B cell (primary cell): ENCODE measurements at regions not wholly inside any gene's neighbourhood (a gene's known extent, or its start where the extent isn't known, plus 50 kb on each side); places are given as distances from the start of the nearest gene placed in this dataset.

Experiments used
- ATAC-seq: fragments of 200-7000 bp; cut with Tn5 transposase; one replicate; pipeline ENCODE4 v1.10.0; 2021; ENCODE audit warnings: low read depth, mild to moderate bottlenecking, moderate number of reproducible peaks, moderate library complexity
- CTCF ChIA-PET: fragments of 350-600 bp; sonication (Branson Sonifier 250); formaldehyde crosslinking; loops from one replicate; lab custom pipeline; 2021; ENCODE audit warnings: antibody characterized with exemption, inconsistent platforms; lab: Charles Lee
- POLR2A ChIA-PET: fragments of 350-600 bp; sonication (Branson Sonifier 250); formaldehyde crosslinking; loops from one replicate; lab custom pipeline; 2021; ENCODE audit warnings: antibody characterized with exemption; lab: Charles Lee
- DNase-seq: peaks from one replicate; pipeline ENCODE4 v3.0.0; 2013
- H2AFZ ChIP-seq: 2 replicates; pipeline ENCODE4 v1.6.1; 2012; ENCODE audit warnings: mild to moderate bottlenecking, low read depth, low read length; ENCODE audit not compliant: insufficient read depth, poor library complexity, severe bottlenecking
- H3K27ac ChIP-seq, 2 donors: 1 replicate in 1 of 2; 2 replicates in 1 of 2; pipeline ENCODE4 v1.5.1; 2012 to 2013; ENCODE audit warnings: low read length in 2 of 2, mild to moderate bottlenecking in 2 of 2, moderate library complexity in 1 of 2
- H3K27me3 ChIP-seq, 4 experiments: fragments of 200-600 bp in 1 of 4; sonication (generic) in 1 of 4; replicated peaks in 1 of 4; 1 replicate in 2 of 4; 2 replicates in 2 of 4; pipeline versions ENCODE4 v1.6.1 to v1.7.0; 2013 to 2016; ENCODE audit warnings: low read length in 3 of 4, mild to moderate bottlenecking in 2 of 4, mixed read lengths in 1 of 4, moderate library complexity in 1 of 4; ENCODE audit not compliant: insufficient read depth in 4 of 4, control insufficient read depth in 3 of 4; ENCODE audit errors: control extremely low read depth in 1 of 4
- H3K36me3 ChIP-seq, 2 experiments: replicated peaks in 1 of 2; 1 replicate in 1 of 2; 2 replicates in 1 of 2; pipeline versions ENCODE4 v1.6.1 to v1.7.1; 2013; ENCODE audit warnings: low read length in 1 of 2; ENCODE audit not compliant: insufficient read depth in 2 of 2, control insufficient read depth in 1 of 2; ENCODE audit errors: control extremely low read depth in 1 of 2, extremely low read depth in 1 of 2
- H3K4me1 ChIP-seq, 2 donors: fragments of 200-600 bp in 1 of 2; sonication (generic) in 1 of 2; 1 replicate in 1 of 2; 2 replicates in 1 of 2; pipeline versions ENCODE4 v1.5.1 to v1.6.1; 2013 to 2017; ENCODE audit warnings: low read length in 2 of 2; ENCODE audit not compliant: control insufficient read depth in 2 of 2, insufficient read depth in 2 of 2
- H3K4me2 ChIP-seq: replicated peaks from 2 replicates; pipeline ENCODE3; 2012; ENCODE audit warnings: mild to moderate bottlenecking, low read depth, low read length; ENCODE audit not compliant: poor library complexity, severe bottlenecking
- H3K4me3 ChIP-seq, 5 experiments: fragments of 200-600 bp in 1 of 5; sonication (generic) in 1 of 5; 1 replicate in 3 of 5; 2 replicates in 2 of 5; pipeline versions ENCODE4 v1.5.1 to v1.7.0; 2011 to 2016; ENCODE audit warnings: low read length in 4 of 5, mild to moderate bottlenecking in 4 of 5, low read depth in 2 of 5, control low read depth in 1 of 5, moderate library complexity in 1 of 5; ENCODE audit not compliant: insufficient read depth in 1 of 5; ENCODE audit errors: control extremely low read depth in 1 of 5, extremely low read depth in 1 of 5
- H3K79me2 ChIP-seq: fragments of 200-600 bp; sonication (generic); one replicate; pipeline ENCODE4 v1.6.0; 2016; ENCODE audit warnings: low read length; ENCODE audit not compliant: control insufficient read depth, insufficient read depth
- H3K9ac ChIP-seq: fragments of 200-600 bp; sonication (generic); 2 replicates; pipeline ENCODE4 v1.6.1; 2017; ENCODE audit warnings: mild to moderate bottlenecking, low read length, moderate library complexity
- H3K9me3 ChIP-seq, 3 donors: one replicate each; pipeline versions ENCODE4 v1.6.1 to v1.7.1; 2013; ENCODE audit warnings: low read length in 2 of 3; ENCODE audit not compliant: control insufficient read depth in 2 of 3, insufficient read depth in 1 of 3; ENCODE audit errors: control extremely low read depth in 1 of 3
- H4K20me1 ChIP-seq: 2 replicates; pipeline ENCODE4 v1.6.0; 2012; ENCODE audit warnings: mild to moderate bottlenecking, low read length; ENCODE audit not compliant: insufficient read depth, control insufficient read depth, poor library complexity, severe bottlenecking
- H3K27ac Mint-ChIP-seq: one replicate; pipeline ENCODE4 v1.8.0; 2021; ENCODE audit warnings: mixed read lengths
- H3K27me3 Mint-ChIP-seq: one replicate; pipeline ENCODE4 v1.8.0; 2021; ENCODE audit warnings: mixed read lengths
- H3K4me1 Mint-ChIP-seq: one replicate; pipeline ENCODE4 v1.8.0; 2021; ENCODE audit warnings: mixed read lengths
- H3K4me3 Mint-ChIP-seq: one replicate; pipeline ENCODE4 v1.8.0; 2021; ENCODE audit warnings: mixed read lengths
- H3K9me3 Mint-ChIP-seq: one replicate; pipeline ENCODE4 v1.8.0; 2022; ENCODE audit warnings: mixed read lengths; ENCODE audit not compliant: insufficient read depth
- CTCF ChIP-seq: fragments of 200-600 bp; IDR thresholded peaks from one replicate; pipeline ENCODE4 v1.8.0; 2022; ENCODE audit warnings: antibody characterized with exemption, mild to moderate bottlenecking
- EZH2 ChIP-seq: IDR thresholded peaks from 2 replicates; pipeline ENCODE4 v1.6.1; 2012; ENCODE audit warnings: borderline replicate concordance, low read depth, mild to moderate bottlenecking, moderate library complexity, low read length; ENCODE audit not compliant: insufficient read depth, poor library complexity, severe bottlenecking
- WGBS: methylation state at CpG from one replicate; pipeline ENCODE4 v1.1.5; 2013; ENCODE audit warnings: missing lambda C conversion rate; ENCODE audit not compliant: insufficient coverage; 5-methylcytosine and 5-hydroxymethylcytosine counted together
- intact Hi-C: fragments of 100-400 bp; cut with micrococcal nuclease; formaldehyde crosslinking; loops from one replicate; pipeline ENCODE4 v1.10.0; 2022

- no peak overlapping the region for H3K27ac Mint-ChIP-seq
- Histone ChIP-seq H2AFZ (no peak overlapping the region), H3K4me3 (no peak overlapping the region), H3K79me2 (no peaks in the 10 kb centered on the region), H3K4me2 (no peak overlapping the region), H3K27ac (no peak overlapping the region), H3K9me3 (peaks cover 0 to 11% (median 0%) of the 10 kb centered on the region in 3 donors), H4K20me1 (no peaks in the 10 kb centered on the region), H3K36me3 (no peaks in the 10 kb centered on the region), H3K4me1 (no peaks in the 10 kb centered on the region), H3K27me3 (no peaks in the 10 kb centered on the region), H3K9ac (no peak overlapping the region)
- intact Hi-C loops, result no loop called here
- no peaks in the 10 kb centered on the region for H3K27me3 Mint-ChIP-seq
- H3K4me1 Mint-ChIP-seq, result no peaks in the 10 kb centered on the region
- H3K4me3 Mint-ChIP-seq, result no peak overlapping the region
- 92% methylated on average over 19 of the region's 21 CpGs for WGBS
- ChIA-PET CTCF (no interaction called here), POLR2A (no interaction called here)
- no peaks in the 10 kb centered on the region for H3K9me3 Mint-ChIP-seq
- ATAC-seq (no peak), DNase-seq (no peak)
- TF ChIP-seq EZH2 (no peak), CTCF (no peak)
Measured at GRCh38 chr5:28483327-28484025, 1445.1 kb upstream of the CDH9 start.

- WGBS, result 100% methylated on average over 1 of the region's 4 CpGs
- H3K9ac ChIP-seq, result no peak overlapping the region
- Mint-ChIP-seq H3K27me3 (no peaks in the 10 kb centered on the region), H3K9me3 (peaks cover 3% of the 10 kb centered on the region), H3K4me3 (no peak overlapping the region), H3K27ac (no peak overlapping the region), H3K4me1 (no peaks in the 10 kb centered on the region)
- intact Hi-C loops, result no loop called here
- no peak for ATAC-seq
- H3K27me3 ChIP-seq, result no peaks in the 10 kb centered on the region
- H3K9me3 ChIP-seq, result no peaks in the 10 kb centered on the region
- no peaks in the 10 kb centered on the region for H4K20me1 ChIP-seq
- H3K79me2 ChIP-seq, result no peaks in the 10 kb centered on the region
- H3K4me2 ChIP-seq, result no peak overlapping the region
- H2AFZ ChIP-seq, result no peak overlapping the region
- H3K36me3 ChIP-seq, result no peaks in the 10 kb centered on the region
- DNase-seq, result no peak
- H3K4me3 ChIP-seq, result no peak overlapping the region
- POLR2A ChIA-PET, result no interaction called here
- TF ChIP-seq EZH2 (no peak), CTCF (no peak)
- H3K4me1 ChIP-seq, result no peaks in the 10 kb centered on the region
- CTCF ChIA-PET, result no interaction called here
- no peak overlapping the region for H3K27ac ChIP-seq
Measured at GRCh38 chr5:28473531-28474107, 1435.2 kb upstream of the CDH9 start.
